Coronary artery (tissue), 2 donors: ENCODE measurements at regions not wholly inside any gene's neighbourhood (a gene's known extent, or its start where the extent isn't known, plus 50 kb on each side); places are given as distances from the start of the nearest gene placed in this dataset.

Source experiments
- DNase-seq: peaks from one replicate; pipeline ENCODE4 v3.0.0-alpha.2; 2017; ENCODE audit warnings: low spot score
- H3K27ac ChIP-seq, 2 donors: fragments of 200-600 bp; sonication (generic); one replicate each; pipeline ENCODE4 v1.5.1; 2016 to 2019
- H3K4me3 ChIP-seq: fragments of 200-600 bp; sonication (generic); 2 replicates; pipeline ENCODE4 v1.5.1; 2016; ENCODE audit warnings: mild to moderate bottlenecking, moderate library complexity
- CTCF ChIP-seq: fragments of 200-600 bp; sonication (generic); IDR thresholded peaks from one replicate; pipeline ENCODE4 v1.5.1; 2019; ENCODE audit warnings: antibody characterized with exemption

- H3K27ac ChIP-seq, result no peak overlapping the region
- DNase-seq, result no peak
- TF ChIP-seq CTCF, result no peak
- H3K4me3 ChIP-seq, result no peak overlapping the region
Measured at GRCh38 chr12:24255920-24256665, 306.6 kb upstream of the SOX5 start.

- DNase-seq, result no peak
- no peak for TF ChIP-seq CTCF
- Histone ChIP-seq H3K27ac (no peak overlapping the region), H3K4me3 (no peak overlapping the region)
Measured at GRCh38 chr12:24252602-24253001, 303.1 kb upstream of the SOX5 start.

GRCh38 chr12:24246934-24247333 is 297.5 kb upstream of the SOX5 start:
- DNase-seq, result no peak
- Histone ChIP-seq H3K27ac (no peak overlapping the region), H3K4me3 (no peak overlapping the region)
- TF ChIP-seq CTCF, result no peak

- no peak for TF ChIP-seq CTCF
Measured at GRCh38 chr12:24246376-24246775, 296.9 kb upstream of the SOX5 start.

GRCh38 chr12:24244801-24245200 is 295.3 kb upstream of the SOX5 start:
- Histone ChIP-seq H3K27ac (no peak overlapping the region), H3K4me3 (no peak overlapping the region)
- TF ChIP-seq CTCF, result no peak
- DNase-seq, result no peak

More at GRCh38 chr12:24246376-24246775, 296.9 kb upstream of the SOX5 start:
- no peak overlapping the region for H3K27ac ChIP-seq
- H3K4me3 ChIP-seq, result no peak overlapping the region
- no peak for DNase-seq

GRCh38 chr12:24244231-24244630 is 294.8 kb upstream of the SOX5 start:
- no peak overlapping the region for H3K27ac ChIP-seq
- TF ChIP-seq CTCF, result no peak
- no peak overlapping the region for H3K4me3 ChIP-seq
- DNase-seq, result no peak

GRCh38 chr12:24240707-24241106 is 291.2 kb upstream of the SOX5 start:
- Histone ChIP-seq H3K4me3 (no peak overlapping the region), H3K27ac (no peak overlapping the region)
- no peak for DNase-seq
- TF ChIP-seq CTCF, result no peak
